ENCODE measurements at regions not wholly inside any gene's neighbourhood (a gene's known extent, or its start where the extent isn't known, plus 50 kb on each side); places are given as distances from the start of the nearest gene placed in this dataset.

GRCh38 chr2:156736950-156737349, 300.8 kb downstream of the GPD2 start:
- H3K79me1 ChIP-seq (ENCODE audit: low read depth, low read length): no peaks in the 10 kb centered on the region
- no peak overlapping the region for H3K4ac ChIP-seq (ENCODE audit: low read length)
- WGBS, 2 donors (ENCODE audit: extremely low coverage in 2 of 2, insufficient read length in 2 of 2, insufficient replicate concordance in 1 of 2): no CpG with 5 or more reads among the region's 4 CpGs
- no peak overlapping the region for H3K14ac ChIP-seq (ENCODE audit: low read length)
- H3K4me1 ChIP-seq (ENCODE audit: control insufficient read depth in 2 of 2, insufficient read depth in 1 of 2, low read depth in 1 of 2, low read length in 2 of 2): no peaks in the 10 kb centered on the region
- H4K91ac ChIP-seq (ENCODE audit: low read depth, low read length, poor library complexity): no peak overlapping the region
- H2BK15ac ChIP-seq (ENCODE audit: low read length): no peak overlapping the region
- H3K9ac ChIP-seq (ENCODE audit: low read depth, low read length, poor library complexity): no peak overlapping the region
- H3K4me3 ChIP-seq (ENCODE audit: low read length in 2 of 2): no peak overlapping the region
- H2BK12ac ChIP-seq (ENCODE audit: low read length): no peak overlapping the region
- H3K18ac ChIP-seq (ENCODE audit: low read length): no peak overlapping the region
- DNase-seq (ENCODE audit: low spot score): no peak
- no peak overlapping the region for H3K27ac ChIP-seq (replicated peaks; ENCODE audit: low read length)
- H3K36me3 ChIP-seq (replicated peaks in 1 of 2; ENCODE audit: control insufficient read depth in 2 of 2, insufficient read depth in 2 of 2, low read length in 2 of 2): no peaks in the 10 kb centered on the region
- no peak overlapping the region for H2AK5ac ChIP-seq (ENCODE audit: low read depth, low read length)
- H3K9me3 ChIP-seq (replicated peaks in 1 of 2; ENCODE audit: control insufficient read depth in 2 of 2, insufficient read depth in 1 of 2, low read depth in 1 of 2, low read length in 2 of 2): no peaks in the 10 kb centered on the region
- no peaks in the 10 kb centered on the region for H3K27me3 ChIP-seq (ENCODE audit: control insufficient read depth in 3 of 3, insufficient read depth in 3 of 3, low read depth in 1 of 3, low read length in 3 of 3)
- no peak overlapping the region for H3K4me2 ChIP-seq (ENCODE audit: insufficient read depth, low read length, poor library complexity, severe bottlenecking)
- H2BK120ac ChIP-seq (ENCODE audit: low read depth, low read length): no peak overlapping the region
- H2BK5ac ChIP-seq (ENCODE audit: low read length): no peak overlapping the region
- no peak overlapping the region for H3K23ac ChIP-seq (ENCODE audit: low read depth, low read length, poor library complexity)
- no peak overlapping the region for H2AFZ ChIP-seq (ENCODE audit: low read length)
- H4K8ac ChIP-seq (ENCODE audit: low read depth, low read length): no peak overlapping the region

GRCh38 chr2:156739301-156739700, 303.1 kb downstream of the GPD2 start:
- Histone ChIP-seq H4K8ac (ENCODE audit: low read depth, low read length) (no peak overlapping the region), H3K36me3 (replicated peaks in 1 of 2; ENCODE audit: control insufficient read depth in 2 of 2, insufficient read depth in 2 of 2, low read length in 2 of 2) (no peaks in the 10 kb centered on the region), H3K4me2 (ENCODE audit: insufficient read depth, low read length, poor library complexity, severe bottlenecking) (no peak overlapping the region), H2AFZ (ENCODE audit: low read length) (no peak overlapping the region), H3K4me1 (ENCODE audit: control insufficient read depth in 2 of 2, insufficient read depth in 1 of 2, low read depth in 1 of 2, low read length in 2 of 2) (no peaks in the 10 kb centered on the region), H3K18ac (ENCODE audit: low read length) (no peak overlapping the region), H3K14ac (ENCODE audit: low read length) (no peak overlapping the region), H3K27ac (replicated peaks; ENCODE audit: low read length) (no peak overlapping the region), H3K23ac (ENCODE audit: low read depth, low read length, poor library complexity) (no peak overlapping the region), H3K79me1 (ENCODE audit: low read depth, low read length) (no peaks in the 10 kb centered on the region), H3K27me3 (ENCODE audit: control insufficient read depth in 3 of 3, insufficient read depth in 3 of 3, low read depth in 1 of 3, low read length in 3 of 3) (no peaks in the 10 kb centered on the region), H2BK120ac (ENCODE audit: low read depth, low read length) (no peak overlapping the region), H2AK5ac (ENCODE audit: low read depth, low read length) (no peak overlapping the region), H2BK5ac (ENCODE audit: low read length) (no peak overlapping the region), H2BK15ac (ENCODE audit: low read length) (no peak overlapping the region), H3K9ac (ENCODE audit: low read depth, low read length, poor library complexity) (no peak overlapping the region), H3K4me3 (ENCODE audit: low read length in 2 of 2) (no peak overlapping the region), H3K4ac (ENCODE audit: low read length) (no peak overlapping the region), H3K9me3 (replicated peaks in 1 of 2; ENCODE audit: control insufficient read depth in 2 of 2, insufficient read depth in 1 of 2, low read depth in 1 of 2, low read length in 2 of 2) (no peaks in the 10 kb centered on the region), H2BK12ac (ENCODE audit: low read length) (no peak overlapping the region), H4K91ac (ENCODE audit: low read depth, low read length, poor library complexity) (no peak overlapping the region)
- no CpG with 5 or more reads among the region's 3 CpGs for WGBS, 2 donors (ENCODE audit: extremely low coverage in 2 of 2, insufficient read length in 2 of 2, insufficient replicate concordance in 1 of 2)
- no peak for DNase-seq (ENCODE audit: low spot score)

GRCh38 chr2:156745619-156746018, 309.4 kb downstream of the GPD2 start:
- no peak overlapping the region for H2BK120ac ChIP-seq (ENCODE audit: low read depth, low read length)
- no CpG with 5 or more reads among the region's 2 CpGs for WGBS, 2 donors (ENCODE audit: extremely low coverage in 2 of 2, insufficient read length in 2 of 2, insufficient replicate concordance in 1 of 2)
- H4K91ac ChIP-seq (ENCODE audit: low read depth, low read length, poor library complexity): no peak overlapping the region

GRCh38 chr2:156748221-156748620, 312.0 kb downstream of the GPD2 start:
- Histone ChIP-seq H2AFZ (ENCODE audit: low read length) (no peak overlapping the region), H3K9me3 (replicated peaks in 1 of 2; ENCODE audit: control insufficient read depth in 2 of 2, insufficient read depth in 1 of 2, low read depth in 1 of 2, low read length in 2 of 2) (no peaks in the 10 kb centered on the region), H3K36me3 (replicated peaks in 1 of 2; ENCODE audit: control insufficient read depth in 2 of 2, insufficient read depth in 2 of 2, low read length in 2 of 2) (no peaks in the 10 kb centered on the region), H3K79me1 (ENCODE audit: low read depth, low read length) (no peaks in the 10 kb centered on the region), H4K91ac (ENCODE audit: low read depth, low read length, poor library complexity) (no peak overlapping the region), H3K4me3 (ENCODE audit: low read length in 2 of 2) (no peak overlapping the region), H2BK15ac (ENCODE audit: low read length) (no peak overlapping the region), H2BK120ac (ENCODE audit: low read depth, low read length) (no peak overlapping the region), H3K27me3 (ENCODE audit: control insufficient read depth in 3 of 3, insufficient read depth in 3 of 3, low read depth in 1 of 3, low read length in 3 of 3) (no peaks in the 10 kb centered on the region), H3K27ac (replicated peaks; ENCODE audit: low read length) (no peak overlapping the region), H3K14ac (ENCODE audit: low read length) (no peak overlapping the region), H3K4me2 (ENCODE audit: insufficient read depth, low read length, poor library complexity, severe bottlenecking) (no peak overlapping the region), H2BK12ac (ENCODE audit: low read length) (no peak overlapping the region), H3K4me1 (ENCODE audit: control insufficient read depth in 2 of 2, insufficient read depth in 1 of 2, low read depth in 1 of 2, low read length in 2 of 2) (no peaks in the 10 kb centered on the region), H3K23ac (ENCODE audit: low read depth, low read length, poor library complexity) (no peak overlapping the region), H4K8ac (ENCODE audit: low read depth, low read length) (no peak overlapping the region), H3K18ac (ENCODE audit: low read length) (no peak overlapping the region), H2AK5ac (ENCODE audit: low read depth, low read length) (no peak overlapping the region), H3K9ac (ENCODE audit: low read depth, low read length, poor library complexity) (no peak overlapping the region), H2BK5ac (ENCODE audit: low read length) (no peak overlapping the region), H3K4ac (ENCODE audit: low read length) (no peak overlapping the region)
- DNase-seq (ENCODE audit: low spot score): no peak
- no CpG with 5 or more reads among the region's 5 CpGs for WGBS, 2 donors (ENCODE audit: extremely low coverage in 2 of 2, insufficient read length in 2 of 2, insufficient replicate concordance in 1 of 2)

More at GRCh38 chr2:156745619-156746018, 309.4 kb downstream of the GPD2 start:
- no peak overlapping the region for H3K9ac ChIP-seq (ENCODE audit: low read depth, low read length, poor library complexity)
- no peak overlapping the region for H4K8ac ChIP-seq (ENCODE audit: low read depth, low read length)
- H2BK15ac ChIP-seq (ENCODE audit: low read length): no peak overlapping the region
- no peak overlapping the region for H2BK12ac ChIP-seq (ENCODE audit: low read length)
- no peak overlapping the region for H2AK5ac ChIP-seq (ENCODE audit: low read depth, low read length)
- H3K4me3 ChIP-seq (ENCODE audit: low read length in 2 of 2): no peak overlapping the region
- no peak overlapping the region for H3K4me2 ChIP-seq (ENCODE audit: insufficient read depth, low read length, poor library complexity, severe bottlenecking)
- no peak overlapping the region for H3K23ac ChIP-seq (ENCODE audit: low read depth, low read length, poor library complexity)
- no peak for DNase-seq (ENCODE audit: low spot score)
- no peaks in the 10 kb centered on the region for H3K36me3 ChIP-seq (replicated peaks in 1 of 2; ENCODE audit: control insufficient read depth in 2 of 2, insufficient read depth in 2 of 2, low read length in 2 of 2)
- H2BK5ac ChIP-seq (ENCODE audit: low read length): no peak overlapping the region
- H3K9me3 ChIP-seq (replicated peaks in 1 of 2; ENCODE audit: control insufficient read depth in 2 of 2, insufficient read depth in 1 of 2, low read depth in 1 of 2, low read length in 2 of 2): no peaks in the 10 kb centered on the region
- H3K14ac ChIP-seq (ENCODE audit: low read length): no peak overlapping the region
- H3K4me1 ChIP-seq (ENCODE audit: control insufficient read depth in 2 of 2, insufficient read depth in 1 of 2, low read depth in 1 of 2, low read length in 2 of 2): no peaks in the 10 kb centered on the region
- no peak overlapping the region for H3K18ac ChIP-seq (ENCODE audit: low read length)
- no peak overlapping the region for H3K4ac ChIP-seq (ENCODE audit: low read length)
- no peak overlapping the region for H3K27ac ChIP-seq (replicated peaks; ENCODE audit: low read length)
- H3K79me1 ChIP-seq (ENCODE audit: low read depth, low read length): no peaks in the 10 kb centered on the region
- no peak overlapping the region for H2AFZ ChIP-seq (ENCODE audit: low read length)
- no peaks in the 10 kb centered on the region for H3K27me3 ChIP-seq (ENCODE audit: control insufficient read depth in 3 of 3, insufficient read depth in 3 of 3, low read depth in 1 of 3, low read length in 3 of 3)
